HG02759 (cell line): ENCODE measurements at regions not wholly inside any gene's neighbourhood (a gene's known extent, or its start where the extent isn't known, plus 50 kb on each side); places are given as distances from the start of the nearest gene placed in this dataset.

Experiments used
- ATAC-seq: cut with Tn5 transposase; IDR thresholded peaks from one replicate; pipeline ENCODE4 v1.9.1; 2021; ENCODE audit warnings: mild to moderate bottlenecking, moderate library complexity; ENCODE audit not compliant: unreplicated experiment

DNA sequence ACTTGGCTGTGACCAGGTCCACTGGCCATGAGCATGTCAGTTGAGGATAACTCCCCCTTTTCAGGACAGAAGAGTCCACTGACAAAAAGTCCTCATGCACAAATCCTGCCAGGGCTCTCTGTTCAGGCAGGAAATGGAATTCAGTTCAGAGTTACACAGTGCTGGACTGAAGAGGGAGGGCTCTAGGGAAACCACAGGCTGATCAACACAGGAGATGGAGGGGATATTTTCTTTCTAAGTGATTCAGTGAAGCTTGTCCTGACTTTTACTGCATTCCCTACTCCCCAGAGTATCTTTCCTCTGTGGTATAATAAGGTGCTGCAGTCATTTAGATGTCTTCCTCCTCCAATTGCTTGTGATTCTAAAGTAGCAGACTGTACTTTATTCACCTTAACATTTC is 335.5 kb upstream of the IGFBP7 start:
- no peak for ATAC-seq

DNA sequence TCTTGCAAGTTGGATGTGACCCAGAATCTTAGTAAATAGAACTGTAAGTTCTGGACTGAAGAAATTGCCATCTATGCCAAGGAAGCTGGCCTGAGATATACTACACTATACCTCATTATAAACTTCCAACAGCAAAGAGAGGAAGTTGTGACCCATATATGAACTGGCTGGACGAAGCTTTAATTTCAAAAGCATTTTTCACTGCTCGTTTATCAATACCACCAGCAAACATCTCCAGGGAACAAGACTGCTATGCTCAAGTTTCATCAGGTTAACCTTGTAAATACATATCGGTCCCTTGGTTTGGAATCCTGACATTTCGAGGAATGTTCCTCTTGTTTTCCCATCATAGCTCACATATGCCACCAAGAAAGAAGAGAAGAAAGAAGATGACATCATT is 334.5 kb upstream of the IGFBP7 start:
- ATAC-seq = no peak

GRCh38 chr4:57443787-57444186 is 333.6 kb upstream of the IGFBP7 start:
- ATAC-seq = no peak

- no peak for ATAC-seq
Observed at GRCh38 chr4:57443308-57443707, 333.1 kb upstream of the IGFBP7 start.

- ATAC-seq = peak; percentile 59
Observed at GRCh38 chr4:57442831-57443291, 332.7 kb upstream of the IGFBP7 start.

DNA sequence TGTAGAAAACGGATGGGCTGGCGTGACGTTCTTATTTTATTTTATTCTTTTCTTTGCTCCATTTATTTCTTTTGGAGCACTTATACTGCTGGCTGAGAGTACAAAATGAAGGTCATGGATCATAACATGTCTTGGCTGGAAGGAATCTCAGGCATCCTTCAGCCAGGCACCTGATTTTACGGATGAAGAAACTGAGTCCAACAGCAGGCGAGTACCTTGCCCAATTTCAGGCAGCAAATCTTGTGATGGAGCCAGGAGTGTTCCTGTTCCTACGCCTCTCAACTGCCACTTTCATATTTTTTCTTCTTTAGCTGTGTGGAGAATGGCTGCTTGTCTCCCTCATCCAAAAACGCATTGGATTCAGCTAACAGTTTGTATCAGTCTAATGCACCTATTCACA is 332.1 kb upstream of the IGFBP7 start:
- ATAC-seq = no peak

DNA sequence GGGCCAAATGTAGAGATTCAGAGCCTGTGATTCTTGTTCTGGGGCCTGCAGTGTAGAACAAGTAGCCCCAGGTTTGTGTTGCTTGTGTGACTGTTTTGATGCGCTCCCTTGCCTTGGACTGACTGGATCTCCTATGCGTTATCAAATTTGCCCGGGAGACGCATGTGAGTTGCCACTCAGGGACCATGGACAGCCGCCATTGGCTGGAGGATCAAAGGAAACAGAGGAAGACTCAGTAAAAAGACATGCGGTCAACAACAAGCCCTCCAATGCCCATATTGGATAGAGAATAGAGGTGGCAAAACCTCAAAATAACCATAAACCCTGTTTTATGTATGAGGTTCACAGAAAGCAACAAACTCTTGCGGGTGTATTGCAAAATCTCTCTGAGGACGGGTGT is 327.5 kb upstream of the IGFBP7 start:
- ATAC-seq = no peak

DNA sequence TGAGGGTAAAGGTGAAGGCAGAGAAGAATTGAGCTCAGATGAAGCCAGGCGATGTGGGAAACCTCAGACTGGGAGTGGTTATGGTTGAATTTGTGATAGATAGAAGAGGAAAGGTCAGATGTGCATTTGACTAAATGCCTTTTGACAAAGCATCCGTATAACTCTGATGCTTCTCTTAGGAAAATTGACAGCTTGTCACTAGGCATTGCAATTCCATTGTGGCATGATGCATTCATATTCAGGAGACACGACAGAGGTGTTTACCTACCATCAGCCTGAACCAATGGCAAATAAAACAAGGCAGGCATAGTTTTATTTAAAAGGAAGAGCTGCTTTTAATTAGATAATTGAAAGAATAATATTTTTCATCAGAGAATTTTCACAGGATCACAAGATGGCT is 325.1 kb upstream of the IGFBP7 start:
- ATAC-seq = no peak

DNA sequence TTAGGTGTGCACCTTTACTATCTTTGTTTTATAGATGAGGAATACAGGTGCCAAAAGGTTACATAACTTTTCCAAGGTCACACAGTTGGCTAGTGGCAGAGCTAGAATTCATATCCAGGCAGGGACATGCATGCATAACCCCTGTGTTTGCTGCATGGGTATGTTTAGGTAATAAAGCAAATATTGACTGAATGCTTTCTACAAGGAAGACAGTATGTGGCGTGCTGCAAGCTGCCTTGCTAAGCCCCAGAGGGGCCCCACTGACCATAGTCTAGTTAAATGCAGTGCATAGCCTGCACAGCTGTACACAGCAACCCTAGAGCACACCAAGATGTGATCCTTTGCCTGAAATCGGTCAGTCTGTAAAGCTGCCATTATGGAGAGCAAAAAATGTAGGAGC is 320.5 kb upstream of the IGFBP7 start:
- no peak for ATAC-seq

DNA sequence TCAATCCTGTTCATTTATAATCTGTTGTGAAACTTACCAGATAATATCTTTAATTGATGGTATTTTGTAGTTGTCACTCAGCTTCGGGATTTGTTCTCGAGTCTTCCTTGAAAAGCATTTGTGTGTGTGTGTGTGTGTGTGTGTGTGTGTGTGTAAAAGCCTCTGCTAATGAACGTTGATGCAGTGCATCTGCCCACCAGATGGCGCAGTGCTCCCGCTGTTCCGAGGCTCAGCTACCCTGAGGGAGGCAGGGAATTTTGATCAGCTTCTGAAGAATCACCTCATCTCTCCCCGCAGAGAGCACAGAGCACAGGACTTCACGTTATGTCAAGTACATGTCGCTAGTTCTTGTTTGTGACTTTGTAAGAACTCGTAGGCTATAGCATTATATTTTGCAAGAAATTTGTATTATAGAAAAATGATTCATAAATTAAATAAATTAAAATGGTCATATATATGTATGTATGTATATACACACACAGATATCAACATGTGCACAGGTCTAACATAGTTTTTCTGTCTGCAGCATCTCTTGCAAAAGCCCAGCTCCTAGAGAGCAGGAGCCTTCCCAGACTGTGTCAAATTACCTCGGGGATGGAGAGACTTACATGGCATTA is 316.7 kb upstream of the IGFBP7 start:
- peak; percentile 93 for ATAC-seq

DNA sequence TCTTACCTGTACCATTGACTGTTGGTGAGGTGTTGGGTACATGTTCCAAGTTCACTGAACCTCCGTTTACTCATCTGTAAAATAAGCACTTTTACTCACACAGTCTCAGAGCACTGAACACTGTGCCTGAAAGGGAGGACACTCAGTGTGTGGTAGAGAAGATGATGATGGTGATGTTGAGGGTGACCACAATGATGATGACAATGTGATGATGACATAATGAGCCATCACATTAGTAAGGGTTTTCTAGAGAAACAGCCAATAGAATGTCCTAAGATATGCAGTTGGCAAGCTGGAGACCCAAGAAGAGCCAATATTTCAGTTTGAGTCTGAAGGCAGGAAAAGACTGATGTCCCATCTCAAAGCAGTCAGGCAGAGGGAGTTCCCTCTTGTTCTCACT is 315.4 kb upstream of the IGFBP7 start:
- no peak for ATAC-seq

DNA sequence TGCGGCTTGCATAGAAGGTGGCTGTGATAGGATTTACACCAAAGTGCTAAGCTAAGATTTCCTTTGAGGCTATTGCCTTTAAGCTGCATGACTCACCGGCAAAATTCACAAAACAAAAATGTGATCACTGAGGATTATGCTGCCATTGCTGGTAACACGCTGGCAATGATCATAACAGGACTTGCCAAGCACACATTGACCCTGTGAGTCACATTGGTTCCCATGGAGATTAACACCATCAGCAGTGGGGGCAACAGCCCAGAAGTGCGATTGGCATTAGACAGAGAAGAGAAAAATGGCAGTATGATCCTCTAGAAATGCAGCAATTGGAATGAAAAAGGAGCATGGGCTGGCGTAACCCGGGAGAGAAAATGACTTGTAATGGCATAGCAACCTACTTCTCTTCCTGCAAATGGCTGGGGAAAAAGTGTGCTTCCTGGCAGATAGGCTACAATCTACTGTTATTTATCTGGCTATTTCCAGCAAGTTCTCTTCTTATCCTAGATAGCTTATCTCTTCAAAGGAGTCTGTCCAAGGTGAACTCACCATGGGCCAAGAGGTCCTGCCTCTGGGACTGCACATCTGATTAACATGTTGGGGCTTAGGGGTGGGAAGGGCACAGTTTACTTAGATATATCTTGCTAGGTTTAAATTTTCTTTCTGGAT is 314.2 kb upstream of the IGFBP7 start:
- ATAC-seq = no peak

- no peak for ATAC-seq
Observed at GRCh38 chr4:57418133-57418532, 307.9 kb upstream of the IGFBP7 start.

DNA sequence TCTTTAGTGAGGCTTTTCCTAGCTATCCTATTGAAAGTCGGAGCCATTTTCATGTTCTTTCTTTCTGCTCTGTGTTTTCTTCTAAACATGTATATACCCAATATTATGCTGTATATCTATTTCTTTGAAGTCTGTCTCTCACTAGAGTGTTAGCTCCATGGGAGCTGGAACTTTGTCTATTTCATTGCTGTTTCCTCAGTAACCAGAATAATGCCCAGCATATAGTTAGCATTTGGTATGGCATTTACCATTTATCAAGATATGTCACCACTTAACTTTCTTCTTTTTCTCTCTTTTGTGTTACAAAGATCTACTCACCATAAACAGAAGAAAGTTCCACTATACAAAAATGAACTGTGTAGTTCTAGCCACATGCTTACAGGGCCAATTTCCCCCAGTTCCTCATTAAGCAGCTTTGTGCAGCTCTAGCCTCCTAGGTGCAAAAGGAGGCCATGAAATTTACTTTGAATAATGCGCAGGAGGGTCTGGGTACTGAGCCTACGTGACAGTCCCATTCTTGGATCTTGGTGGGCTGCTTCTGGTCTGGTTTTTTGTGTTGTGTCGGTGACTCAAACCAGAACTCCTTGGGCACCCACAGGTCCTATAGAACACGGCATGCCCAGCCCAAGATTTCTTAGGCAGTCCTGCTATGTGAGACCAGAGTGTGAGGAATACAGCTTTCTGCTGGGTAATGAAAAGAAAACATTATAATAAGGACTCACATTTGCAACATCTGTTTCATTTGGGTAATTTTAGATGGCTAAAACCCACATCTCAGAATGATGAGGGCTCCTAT is 302.3 kb upstream of the IGFBP7 start:
- no peak for ATAC-seq

- no peak for ATAC-seq
Observed at GRCh38 chr4:57410331-57411052, 300.3 kb upstream of the IGFBP7 start.

- ATAC-seq = no peak
Observed at GRCh38 chr4:57405359-57405758, 295.2 kb upstream of the IGFBP7 start.

- no peak for ATAC-seq
Observed at GRCh38 chr4:57404483-57404882, 294.3 kb upstream of the IGFBP7 start.

DNA sequence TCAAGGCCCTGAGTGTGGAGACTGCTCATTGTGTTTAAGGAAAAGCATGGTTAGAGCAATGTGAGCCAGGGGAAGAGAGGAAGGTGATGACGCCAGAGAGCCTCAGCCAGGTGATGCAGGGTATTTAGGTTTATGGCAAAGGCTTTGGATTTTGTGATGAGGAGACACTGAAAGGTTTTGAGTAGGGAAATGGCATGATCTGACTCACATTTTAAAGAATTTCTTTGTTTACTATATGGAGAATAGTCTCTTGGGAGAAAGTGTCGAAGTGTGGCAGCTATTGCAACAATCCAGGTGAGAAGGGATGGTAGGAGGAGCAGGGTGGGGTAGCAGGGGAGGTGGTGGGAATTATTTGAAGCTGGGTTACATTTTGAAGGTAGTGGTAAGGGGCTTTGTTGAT is 293.4 kb upstream of the IGFBP7 start:
- no peak for ATAC-seq

DNA sequence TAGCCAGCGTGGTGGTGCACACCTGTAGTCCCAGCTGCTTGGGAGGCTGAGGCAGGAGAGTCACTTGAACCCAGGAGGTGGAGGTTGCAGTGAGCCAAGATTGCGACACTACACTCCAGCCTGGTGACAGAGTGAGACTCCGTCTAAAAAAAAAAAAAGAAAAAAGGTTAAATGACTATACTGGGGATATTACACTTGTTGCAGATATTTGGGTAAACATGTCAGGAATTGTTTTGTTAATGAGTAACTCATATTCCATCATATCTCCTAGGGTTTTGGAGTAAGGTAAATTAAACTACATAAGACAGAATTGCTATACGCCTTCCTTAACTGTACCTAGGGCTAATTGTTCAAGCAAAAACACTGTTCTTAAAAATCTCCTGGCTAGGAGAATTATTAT is 291.4 kb upstream of the IGFBP7 start:
- no peak for ATAC-seq

GRCh38 chr4:57378766-57379165 is 268.6 kb upstream of the IGFBP7 start:
- ATAC-seq = no peak

DNA sequence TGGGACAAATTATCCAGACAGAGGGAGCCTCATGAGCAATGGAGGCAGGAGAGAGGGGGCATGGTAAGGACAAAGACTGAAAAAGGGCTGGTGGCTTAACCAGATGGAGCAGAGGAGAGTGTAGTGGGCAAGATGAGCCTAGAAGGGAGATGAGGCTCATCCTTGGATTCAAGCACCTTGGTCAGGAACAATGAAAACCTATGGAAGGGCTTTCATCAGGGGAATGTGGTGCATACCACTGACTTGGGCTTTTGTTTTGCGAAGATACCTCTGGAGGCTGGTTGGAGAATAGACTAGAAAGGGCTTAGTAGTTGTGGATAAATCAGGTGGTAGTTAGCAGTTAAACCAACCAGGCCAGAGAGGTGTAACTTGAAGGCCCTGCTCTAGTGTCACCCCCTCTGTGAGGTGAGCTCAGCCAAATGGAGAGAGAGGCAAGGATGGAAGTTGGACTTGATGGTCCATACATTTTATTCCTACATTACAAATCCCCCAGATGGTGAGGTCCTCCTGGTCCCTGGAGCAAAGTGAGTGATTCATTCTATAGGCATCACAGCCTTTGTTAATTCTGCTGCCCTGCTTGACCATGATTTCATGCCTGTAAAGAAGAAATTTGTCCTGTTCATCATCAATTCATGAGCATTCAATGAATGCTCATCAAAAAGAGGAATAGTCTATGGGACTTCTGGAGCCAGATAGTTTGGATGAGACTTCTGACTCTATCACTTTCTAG is 264.8 kb upstream of the IGFBP7 start:
- ATAC-seq = no peak
